Glomerular visceral epithelial cell (primary cell): ENCODE measurements at regions not wholly inside any gene's neighbourhood (a gene's known extent, or its start where the extent isn't known, plus 50 kb on each side); places are given as distances from the start of the nearest gene placed in this dataset.

ENCODE experiments used
- DNase-seq: peaks from one replicate; pipeline ENCODE4 v3.0.0-alpha.2; 2016; ENCODE audit errors: extremely low spot score

GRCh38 chr15:100812802-100813201, 66.8 kb upstream of the ALDH1A3 start:
- no peak for DNase-seq

GRCh38 chr15:100818927-100819326, 60.7 kb upstream of the ALDH1A3 start:
- DNase-seq: no peak

GRCh38 chr15:100820528-100820927, 59.1 kb upstream of the ALDH1A3 start:
- DNase-seq: no peak

- no peak for DNase-seq
These were observed 58.3 kb upstream of the ALDH1A3 start for GRCh38 chr15:100821327-100821726.

GRCh38 chr15:100824211-100824610, 55.4 kb upstream of the ALDH1A3 start:
- DNase-seq: no peak

GRCh38 chr15:100829457-100829856, 50.2 kb upstream of the ALDH1A3 start:
- no peak for DNase-seq
